ENCODE measurements at regions not wholly inside any gene's neighbourhood (a gene's known extent, or its start where the extent isn't known, plus 50 kb on each side); places are given as distances from the start of the nearest gene placed in this dataset.
"Not testable (repeated sequence)": the region's sequence is repeated elsewhere in the genome, so short reads cannot be mapped to it uniquely, and the experiment has no call there.

GRCh38 chr3:72035606-72036005 is 250.7 kb upstream of the PROK2 start:
- no peak for DNase-seq (ENCODE audit: low read depth)

DNA sequence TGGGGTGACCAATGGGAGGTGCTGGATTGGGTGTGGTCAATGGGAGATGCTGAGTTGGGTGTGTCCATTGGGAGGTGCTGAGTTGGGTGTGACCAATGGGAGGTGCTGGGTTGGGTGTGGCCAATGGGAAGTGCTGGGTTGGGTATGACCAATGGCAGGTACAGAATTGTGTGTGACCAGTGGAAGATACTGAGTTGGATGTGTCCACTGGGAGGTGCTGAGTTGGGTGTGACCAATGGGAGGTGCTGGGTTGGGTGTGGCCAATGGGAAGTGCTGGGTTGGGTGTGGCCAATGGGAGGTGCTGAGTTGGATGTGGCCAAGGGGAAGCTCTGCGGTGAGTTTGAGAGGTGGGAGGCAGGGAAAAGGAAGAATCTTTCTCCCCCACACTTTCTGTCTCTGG is 250.0 kb upstream of the PROK2 start:
- DNase-seq (ENCODE audit: low read depth), result no peak

DNA sequence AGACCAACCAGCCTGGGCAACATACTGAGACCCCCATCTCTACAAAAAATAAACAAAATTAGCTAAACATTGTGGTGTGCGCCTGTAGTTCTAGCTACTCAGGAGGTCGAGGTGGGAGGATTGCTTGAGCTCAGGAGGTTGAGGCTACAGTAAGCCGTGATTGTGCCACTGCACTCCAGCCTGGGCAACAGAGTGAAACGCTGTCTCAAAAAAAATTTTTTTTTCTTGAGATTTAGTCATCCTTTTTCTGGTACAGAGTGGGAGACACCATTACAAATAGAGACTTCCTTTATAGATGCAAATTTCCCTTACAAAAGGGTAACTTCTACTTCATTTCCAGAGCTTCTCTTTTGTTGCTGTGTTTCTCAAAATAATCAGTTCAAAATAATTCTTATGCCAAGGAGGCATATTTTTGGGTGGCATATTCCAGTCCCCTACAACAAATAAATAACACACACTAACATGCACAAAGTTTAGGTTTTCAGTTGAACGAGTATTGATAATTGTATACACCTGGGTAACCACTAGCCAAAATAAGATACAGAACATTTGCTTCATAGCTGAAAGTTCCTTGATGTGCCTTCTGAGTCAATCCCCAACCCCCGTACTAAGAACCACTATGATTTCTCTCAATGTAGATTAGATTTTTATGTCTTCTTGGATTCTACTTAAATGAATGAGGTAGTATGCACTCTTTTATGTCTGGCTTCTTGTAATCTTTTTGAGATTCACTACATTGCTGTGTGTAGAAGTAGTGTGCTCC is 248.9 kb upstream of the PROK2 start:
- DNase-seq (ENCODE audit: low read depth), result no peak

GRCh38 chr3:72032441-72033135 is 247.6 kb upstream of the PROK2 start:
- DNase-seq (ENCODE audit: low read depth), result no peak

- peak; percentile 83 for DNase-seq (ENCODE audit: low read depth)
Observed at GRCh38 chr3:72031581-72031980, 246.6 kb upstream of the PROK2 start.

DNA sequence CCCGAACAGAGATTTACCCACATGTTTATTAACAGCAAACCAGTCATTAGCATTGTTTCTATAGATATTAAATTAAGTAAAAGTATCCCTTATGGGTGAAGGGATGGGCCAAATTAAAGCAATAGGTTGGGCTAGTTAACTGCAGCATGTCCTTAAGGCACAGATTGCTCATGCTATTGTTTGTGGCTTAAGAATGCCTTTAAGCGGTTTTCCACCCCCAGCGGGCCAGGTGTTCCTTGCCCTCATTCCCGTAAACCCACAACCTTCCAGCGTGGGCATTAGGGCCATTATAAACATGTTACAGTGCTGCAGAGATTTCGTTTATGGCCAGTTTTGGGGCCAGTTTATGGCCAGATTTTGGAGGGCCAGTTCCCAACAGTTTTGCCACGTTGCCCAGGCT is 245.3 kb upstream of the PROK2 start:
- peak; percentile 37 for DNase-seq (ENCODE audit: low read depth)

GRCh38 chr3:72028726-72029125 is 243.8 kb upstream of the PROK2 start:
- DNase-seq (ENCODE audit: low read depth), result not testable (repeated sequence)

GRCh38 chr3:72028307-72028706 is 243.4 kb upstream of the PROK2 start:
- DNase-seq (ENCODE audit: low read depth), result not testable (repeated sequence)

DNA sequence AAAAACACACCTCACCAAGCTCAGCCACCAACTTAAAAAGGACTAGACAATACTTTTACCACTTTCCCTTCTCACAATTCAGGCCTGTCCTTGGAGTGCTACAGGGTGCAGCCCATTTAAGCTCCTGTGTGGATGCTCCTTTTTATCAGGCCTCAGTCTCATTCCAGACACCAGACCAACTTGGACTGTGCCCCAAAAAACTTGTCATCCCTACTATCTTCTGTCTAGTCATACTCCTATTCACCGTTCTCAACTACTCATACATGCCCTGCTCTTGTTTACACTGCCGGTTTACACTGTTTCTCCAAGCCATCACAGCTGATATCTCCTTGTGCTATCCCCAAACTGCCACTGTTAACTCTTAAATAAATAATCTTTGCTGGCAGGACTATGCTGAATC is 242.8 kb upstream of the PROK2 start:
- DNase-seq (ENCODE audit: low read depth), result not testable (repeated sequence)

GRCh38 chr3:72022027-72022426 is 237.1 kb upstream of the PROK2 start:
- no peak for DNase-seq (ENCODE audit: low read depth)

GRCh38 chr3:72021531-72021930 is 236.6 kb upstream of the PROK2 start:
- no peak for DNase-seq (ENCODE audit: low read depth)

GRCh38 chr3:72018343-72018984 is 233.5 kb upstream of the PROK2 start:
- peak; percentile 54 for DNase-seq (ENCODE audit: low read depth)

GRCh38 chr3:72017935-72018334 is 233.0 kb upstream of the PROK2 start:
- no peak for DNase-seq (ENCODE audit: low read depth)

DNA sequence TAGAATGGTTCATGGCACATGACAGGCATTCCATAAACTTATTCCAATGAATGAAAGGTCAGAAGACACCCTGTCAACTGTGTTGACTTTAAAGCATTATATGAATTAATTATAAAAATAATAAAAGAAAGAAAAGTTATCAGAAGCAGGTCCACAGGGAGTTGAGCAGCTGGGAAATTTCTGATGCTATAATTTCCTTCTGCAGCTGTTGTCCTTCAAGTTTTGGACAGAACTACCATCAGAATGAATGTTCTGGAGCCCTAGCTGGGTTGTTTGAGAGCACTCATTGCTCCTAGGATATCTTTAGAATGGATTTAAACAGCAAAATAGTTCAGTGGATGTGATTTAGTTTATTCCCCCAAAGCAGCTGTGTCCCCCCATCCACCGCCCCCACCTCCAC is 232.4 kb upstream of the PROK2 start:
- DNase-seq (ENCODE audit: low read depth), result no peak

GRCh38 chr3:72015463-72015862 is 230.5 kb upstream of the PROK2 start:
- no peak for DNase-seq (ENCODE audit: low read depth)

- no peak for DNase-seq (ENCODE audit: low read depth)
Observed at GRCh38 chr3:72013084-72013483, 228.1 kb upstream of the PROK2 start.

- DNase-seq (ENCODE audit: low read depth), result no peak
Observed at GRCh38 chr3:72012363-72012762, 227.4 kb upstream of the PROK2 start.

GRCh38 chr3:72011485-72011884 is 226.5 kb upstream of the PROK2 start:
- DNase-seq (ENCODE audit: low read depth), result no peak

GRCh38 chr3:72009851-72010443 is 225.0 kb upstream of the PROK2 start:
- no peak for DNase-seq (ENCODE audit: low read depth)

GRCh38 chr3:72008226-72008996 is 223.5 kb upstream of the PROK2 start:
- peak; percentile 45 for DNase-seq (ENCODE audit: low read depth)

- no peak for DNase-seq (ENCODE audit: low read depth)
Observed at GRCh38 chr3:72006631-72007556, 221.9 kb upstream of the PROK2 start.
